GM10248 (cell line): ENCODE measurements at regions not wholly inside any gene's neighbourhood (a gene's known extent, or its start where the extent isn't known, plus 50 kb on each side); places are given as distances from the start of the nearest gene placed in this dataset.

Source experiments
- CTCF ChIA-PET: fragments of 300-600 bp; sonication (Branson Sonifier 250); formaldehyde crosslinking; extraction: SDS; loops from one replicate; lab custom pipeline; 2021; ENCODE audit warnings: antibody characterized with exemption; lab: Yijun Ruan, JAX
- POLR2A ChIA-PET: fragments of 350-650 bp; sonication (Branson Sonifier 250); formaldehyde crosslinking; extraction: SDS; loops from one replicate; lab custom pipeline; 2020; ENCODE audit warnings: antibody characterized with exemption; lab: Yijun Ruan, JAX
- DNase-seq: peaks from one replicate; pipeline ENCODE4 v3.0.0; 2012; ENCODE audit errors: extremely low spot score
- TF ChIP-seq, protein P1 (sequence below): IDR thresholded peaks from 2 replicates; pipeline ENCODE4 v1.5.1; 2012; ENCODE audit warnings: mild to moderate bottlenecking, low read depth; ENCODE audit errors: extremely low read depth, missing control alignments, control extremely low read depth

DNA sequence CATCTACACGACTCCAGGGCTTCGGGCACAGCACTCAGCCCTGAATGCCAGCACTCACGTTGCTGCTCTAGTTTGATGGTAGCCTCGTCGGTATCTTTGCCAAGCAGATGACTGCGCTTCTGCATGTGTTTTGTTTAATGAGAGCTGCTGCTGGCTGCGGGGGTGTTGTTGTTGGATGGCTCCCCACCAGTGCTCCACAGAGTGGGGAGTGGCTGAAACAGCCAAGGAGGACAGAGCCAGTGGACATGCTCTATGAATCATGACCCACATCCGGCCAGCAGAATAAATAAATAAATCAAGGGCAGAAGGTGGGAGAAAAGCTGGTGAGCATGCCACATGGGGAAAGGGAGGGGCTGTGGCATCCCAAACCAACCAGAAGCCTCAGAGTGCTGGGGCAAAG is 131.2 kb upstream of the SOX11 start:
- DNase-seq, result no peak
- CTCF ChIA-PET, result no interaction called here
- POLR2A ChIA-PET, result no interaction called here
- TF ChIP-seq, protein P1, sequence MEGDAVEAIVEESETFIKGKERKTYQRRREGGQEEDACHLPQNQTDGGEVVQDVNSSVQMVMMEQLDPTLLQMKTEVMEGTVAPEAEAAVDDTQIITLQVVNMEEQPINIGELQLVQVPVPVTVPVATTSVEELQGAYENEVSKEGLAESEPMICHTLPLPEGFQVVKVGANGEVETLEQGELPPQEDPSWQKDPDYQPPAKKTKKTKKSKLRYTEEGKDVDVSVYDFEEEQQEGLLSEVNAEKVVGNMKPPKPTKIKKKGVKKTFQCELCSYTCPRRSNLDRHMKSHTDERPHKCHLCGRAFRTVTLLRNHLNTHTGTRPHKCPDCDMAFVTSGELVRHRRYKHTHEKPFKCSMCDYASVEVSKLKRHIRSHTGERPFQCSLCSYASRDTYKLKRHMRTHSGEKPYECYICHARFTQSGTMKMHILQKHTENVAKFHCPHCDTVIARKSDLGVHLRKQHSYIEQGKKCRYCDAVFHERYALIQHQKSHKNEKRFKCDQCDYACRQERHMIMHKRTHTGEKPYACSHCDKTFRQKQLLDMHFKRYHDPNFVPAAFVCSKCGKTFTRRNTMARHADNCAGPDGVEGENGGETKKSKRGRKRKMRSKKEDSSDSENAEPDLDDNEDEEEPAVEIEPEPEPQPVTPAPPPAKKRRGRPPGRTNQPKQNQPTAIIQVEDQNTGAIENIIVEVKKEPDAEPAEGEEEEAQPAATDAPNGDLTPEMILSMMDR, result no peak

GRCh38 chr2:5562426-5562825 is 129.8 kb upstream of the SOX11 start:
- ChIA-PET POLR2A (no interaction called here), CTCF (no interaction called here)
- DNase-seq, result no peak
- TF ChIP-seq, protein P1, result no peak

- DNase-seq, result no peak
- CTCF ChIA-PET, result no interaction called here
- POLR2A ChIA-PET, result no interaction called here
- TF ChIP-seq, protein P1, result no peak
Observed at GRCh38 chr2:5562865-5563264, 129.3 kb upstream of the SOX11 start.

- TF ChIP-seq, protein P1, result no peak
- POLR2A ChIA-PET, result no interaction called here
- DNase-seq, result no peak
- CTCF ChIA-PET, result no interaction called here
Observed at GRCh38 chr2:5563411-5563810, 128.8 kb upstream of the SOX11 start.

DNA sequence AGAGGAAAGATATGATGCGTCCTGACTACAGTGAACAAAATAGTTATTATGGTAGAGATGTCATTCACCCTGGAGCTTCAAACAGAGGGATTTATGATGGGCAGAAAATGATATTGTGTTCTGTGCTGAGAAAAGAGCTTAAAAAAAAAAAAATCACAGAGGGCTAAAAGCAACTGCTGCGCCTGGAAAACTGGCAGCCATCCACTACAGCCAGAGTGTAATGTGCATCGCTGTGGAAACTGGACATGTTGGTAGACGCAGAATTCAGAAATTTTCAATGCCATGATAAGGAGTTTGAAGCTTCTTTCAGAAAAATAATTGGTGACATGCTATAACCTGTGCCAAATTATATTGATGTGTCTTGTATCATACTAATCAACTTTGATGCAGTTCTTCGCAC is 122.9 kb upstream of the SOX11 start:
- ChIA-PET POLR2A (no interaction called here), CTCF (no interaction called here)
- DNase-seq, result no peak
- TF ChIP-seq, protein P1, result no peak

- TF ChIP-seq, protein P1, result no peak
- POLR2A ChIA-PET, result no interaction called here
- CTCF ChIA-PET, result no interaction called here
- no peak for DNase-seq
Observed at GRCh38 chr2:5576015-5576414, 116.2 kb upstream of the SOX11 start.

GRCh38 chr2:5587766-5588165 is 104.4 kb upstream of the SOX11 start:
- CTCF ChIA-PET, result interaction anchor here (1.0 kb wide), 1 partner anchor 15 kb away, joined by 3 read pairs; no protein-coding TSS in a partner anchor
- no peak for DNase-seq
- TF ChIP-seq, protein P1, result no peak
- POLR2A ChIA-PET, result no interaction called here
